C4-2B (cell line): ENCODE measurements at regions not wholly inside any gene's neighbourhood (a gene's known extent, or its start where the extent isn't known, plus 50 kb on each side); places are given as distances from the start of the nearest gene placed in this dataset.

Source experiments
- H3K27ac ChIP-seq: fragments of 450-650 bp; 2 replicates; pipeline ENCODE4 v1.5.1; 2017
- ZFX ChIP-seq: fragments of 450-650 bp; IDR thresholded peaks from 2 replicates; pipeline ENCODE4 v1.6.1; 2017
- TF ChIP-seq, protein P1 (sequence below): fragments of 450-650 bp; conservative IDR thresholded peaks from 2 replicates; pipeline ENCODE4 v1.5.1; 2017; ENCODE audit warnings: mild to moderate bottlenecking

DNA sequence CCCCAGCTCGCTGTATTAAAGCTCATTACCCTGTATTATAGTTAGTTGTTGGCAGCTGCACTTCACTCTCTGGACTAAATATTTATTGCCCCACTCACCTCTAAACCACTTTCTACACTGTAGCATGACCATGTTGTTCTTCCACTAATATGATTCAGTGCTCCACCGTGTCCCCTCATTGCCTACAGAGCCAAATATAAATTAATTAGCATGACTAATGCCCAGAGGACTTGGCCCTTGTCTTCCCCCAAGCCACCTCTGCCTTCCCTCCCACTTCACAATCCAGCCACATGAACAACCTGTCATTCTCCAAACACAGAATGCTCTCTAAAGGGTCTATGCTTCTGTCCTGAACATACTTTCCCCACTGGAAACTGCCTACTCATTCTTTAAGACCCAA, 276.5 kb downstream of the PLPP3 start:
- no peak overlapping the region for H3K27ac ChIP-seq
- TF ChIP-seq ZFX: no peak
- TF ChIP-seq, protein P1, sequence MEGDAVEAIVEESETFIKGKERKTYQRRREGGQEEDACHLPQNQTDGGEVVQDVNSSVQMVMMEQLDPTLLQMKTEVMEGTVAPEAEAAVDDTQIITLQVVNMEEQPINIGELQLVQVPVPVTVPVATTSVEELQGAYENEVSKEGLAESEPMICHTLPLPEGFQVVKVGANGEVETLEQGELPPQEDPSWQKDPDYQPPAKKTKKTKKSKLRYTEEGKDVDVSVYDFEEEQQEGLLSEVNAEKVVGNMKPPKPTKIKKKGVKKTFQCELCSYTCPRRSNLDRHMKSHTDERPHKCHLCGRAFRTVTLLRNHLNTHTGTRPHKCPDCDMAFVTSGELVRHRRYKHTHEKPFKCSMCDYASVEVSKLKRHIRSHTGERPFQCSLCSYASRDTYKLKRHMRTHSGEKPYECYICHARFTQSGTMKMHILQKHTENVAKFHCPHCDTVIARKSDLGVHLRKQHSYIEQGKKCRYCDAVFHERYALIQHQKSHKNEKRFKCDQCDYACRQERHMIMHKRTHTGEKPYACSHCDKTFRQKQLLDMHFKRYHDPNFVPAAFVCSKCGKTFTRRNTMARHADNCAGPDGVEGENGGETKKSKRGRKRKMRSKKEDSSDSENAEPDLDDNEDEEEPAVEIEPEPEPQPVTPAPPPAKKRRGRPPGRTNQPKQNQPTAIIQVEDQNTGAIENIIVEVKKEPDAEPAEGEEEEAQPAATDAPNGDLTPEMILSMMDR: no peak

DNA sequence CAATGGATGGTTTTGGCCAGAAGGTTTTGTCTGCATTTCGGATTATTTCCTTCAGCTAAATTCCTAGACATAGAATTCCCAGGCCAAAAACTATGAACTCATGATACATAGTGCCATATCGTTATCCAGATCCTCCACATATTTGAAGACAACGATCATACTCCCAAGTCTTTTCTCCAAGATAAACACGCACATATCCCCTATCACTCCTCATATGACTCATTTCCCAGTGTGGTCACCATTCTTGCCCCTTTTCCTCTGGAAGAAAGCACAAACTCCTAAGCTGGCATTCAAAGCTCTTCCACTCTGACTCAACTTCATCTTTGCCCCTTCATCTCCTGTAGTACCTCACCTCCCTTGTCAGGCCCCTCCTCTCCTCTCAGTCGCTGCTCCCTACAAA, 277.6 kb downstream of the PLPP3 start:
- no peak overlapping the region for H3K27ac ChIP-seq

DNA sequence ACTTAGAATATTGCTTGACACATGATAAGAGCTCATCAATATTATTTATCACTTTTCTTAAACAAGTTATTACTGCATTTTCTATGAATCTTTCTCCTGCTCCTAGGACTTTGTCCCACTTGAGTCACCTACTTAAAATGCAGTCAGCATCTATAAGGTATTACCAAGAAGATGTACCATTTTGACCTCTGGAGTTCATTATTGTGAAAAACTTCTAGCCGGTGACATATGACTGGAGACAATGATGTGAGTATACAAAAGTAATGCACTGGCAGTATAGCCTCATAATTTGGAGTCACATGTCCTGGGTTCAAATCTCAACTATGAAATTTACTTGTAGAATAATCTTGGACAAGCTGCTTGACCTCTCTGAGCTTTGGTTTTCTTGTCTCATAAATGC, 278.5 kb downstream of the PLPP3 start:
- no peak overlapping the region for H3K27ac ChIP-seq
- no peak for TF ChIP-seq ZFX
- TF ChIP-seq, protein P1: no peak

More for the DNA sequence above, 277.6 kb downstream of the PLPP3 start:
- TF ChIP-seq ZFX: no peak
- TF ChIP-seq, protein P1: no peak

DNA sequence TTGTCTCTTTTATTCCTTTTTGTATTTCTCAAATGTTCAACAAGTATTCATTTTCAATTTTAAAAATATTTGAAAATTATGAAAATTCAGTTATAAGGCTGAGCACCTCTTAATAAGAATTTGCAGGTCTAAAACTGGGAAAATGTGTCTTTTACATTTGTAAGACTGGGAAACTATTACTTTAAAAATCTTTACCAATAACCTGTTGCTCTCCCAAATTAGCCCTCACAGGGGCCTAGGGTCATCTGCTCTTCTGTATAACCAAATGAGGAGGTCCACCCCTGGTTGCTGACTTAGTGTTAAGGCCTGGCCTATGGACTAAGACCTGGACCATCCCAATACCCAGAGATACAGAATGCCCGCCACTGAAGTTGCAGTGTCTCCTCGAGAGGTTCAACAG, 280.5 kb downstream of the PLPP3 start:
- no peak for TF ChIP-seq ZFX
- TF ChIP-seq, protein P1: no peak
- no peak overlapping the region for H3K27ac ChIP-seq

DNA sequence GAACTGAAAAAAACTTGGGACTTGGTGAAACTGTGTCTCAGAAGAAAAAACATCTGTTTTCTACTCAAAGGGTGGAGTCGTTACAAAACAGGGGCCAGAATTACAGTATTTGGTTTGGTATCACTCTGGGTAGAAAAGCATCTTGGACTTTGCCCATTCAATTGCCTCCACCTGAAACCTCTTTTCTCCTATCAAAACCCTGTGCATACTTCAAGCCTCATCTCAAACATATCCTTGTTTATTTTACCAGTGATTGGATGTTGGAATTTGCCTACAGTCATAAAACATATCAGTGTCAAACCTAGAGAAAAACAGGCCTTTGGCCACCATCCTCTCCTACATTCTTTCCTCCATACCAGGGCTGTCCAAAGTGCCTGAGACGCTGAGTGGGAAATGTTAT, 281.5 kb downstream of the PLPP3 start:
- TF ChIP-seq, protein P1: no peak
- no peak for TF ChIP-seq ZFX
- H3K27ac ChIP-seq: no peak overlapping the region

DNA sequence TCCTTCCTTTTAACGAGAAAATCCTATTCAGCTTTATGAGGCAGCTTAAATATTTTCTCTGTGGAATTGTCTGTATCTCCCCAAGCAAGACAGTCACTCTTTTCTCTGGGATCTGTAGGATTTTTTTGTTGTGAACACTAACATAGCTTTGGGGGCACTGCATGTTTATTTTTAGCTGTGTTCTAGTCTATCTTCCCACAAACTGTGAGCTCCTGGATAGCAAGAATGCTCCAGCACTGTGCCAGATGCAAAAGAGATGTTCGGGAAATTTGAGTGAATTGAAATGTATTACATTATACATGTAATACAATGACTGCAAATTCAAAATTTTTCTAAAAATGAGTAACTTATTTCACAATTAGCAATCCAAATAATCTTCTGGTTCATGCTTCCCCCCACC, 282.2 kb downstream of the PLPP3 start:
- no peak overlapping the region for H3K27ac ChIP-seq
- TF ChIP-seq ZFX: no peak
- TF ChIP-seq, protein P1: no peak

DNA sequence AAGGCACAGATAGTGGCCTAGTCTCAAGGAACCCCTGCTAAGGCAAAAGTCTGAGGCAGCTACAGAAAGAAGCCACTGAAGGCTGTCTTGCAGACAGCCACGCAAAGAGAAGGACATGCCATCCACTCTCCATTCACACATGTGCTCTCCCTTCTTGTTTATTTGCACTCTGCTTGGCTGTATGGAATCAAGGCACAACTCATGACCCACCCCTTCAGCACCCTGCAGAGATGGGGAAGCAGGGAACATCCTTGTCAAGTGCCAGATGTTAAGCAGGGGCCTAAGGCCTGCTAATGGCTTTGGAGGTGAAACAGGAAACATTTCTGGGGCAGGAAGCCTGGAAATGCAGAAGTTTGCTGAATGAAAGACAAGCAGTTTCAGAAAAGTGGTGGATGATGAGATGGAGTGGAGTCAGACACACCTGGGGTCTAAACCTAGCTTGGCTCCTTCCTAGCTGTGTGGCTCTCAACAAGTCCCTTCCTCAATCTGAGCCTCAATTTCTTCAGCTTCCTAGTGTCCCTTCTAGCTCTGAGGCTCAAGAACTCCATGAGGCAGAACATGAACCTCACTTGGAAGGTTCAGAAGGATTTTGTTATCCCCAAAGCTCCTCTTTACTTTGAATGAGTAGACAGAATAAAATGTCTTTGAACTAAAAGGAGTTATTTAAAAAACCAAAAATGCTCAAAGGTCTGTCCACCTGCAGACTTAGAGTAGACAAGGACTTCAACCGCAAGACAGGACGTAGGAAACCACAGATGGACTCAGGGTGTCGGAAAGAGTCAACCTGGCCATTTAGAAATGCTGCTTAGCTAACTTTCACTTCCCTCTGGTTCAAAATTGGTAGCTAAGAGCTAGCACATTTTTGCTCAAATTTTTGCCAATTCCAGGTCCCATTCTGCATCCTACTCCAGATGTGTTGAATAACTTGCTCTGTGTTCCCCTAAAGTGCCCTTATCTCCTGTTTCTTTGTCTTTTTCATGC, 283.1 kb downstream of the PLPP3 start:
- TF ChIP-seq, protein P1: no peak
- no peak for TF ChIP-seq ZFX
- H3K27ac ChIP-seq: no peak overlapping the region
